ENCODE measurements at regions not wholly inside any gene's neighbourhood (a gene's known extent, or its start where the extent isn't known, plus 50 kb on each side); places are given as distances from the start of the nearest gene placed in this dataset.

GRCh38 chr16:51034481-51035109 lies 116.5 kb downstream of the SALL1 start:
- DNase-seq, result no peak

GRCh38 chr16:51031598-51031997 lies 119.5 kb downstream of the SALL1 start:
- DNase-seq, result no peak

GRCh38 chr16:51030516-51030915 lies 120.6 kb downstream of the SALL1 start:
- DNase-seq, result no peak

- DNase-seq, result no peak
Measured at GRCh38 chr16:51025588-51026290, 125.3 kb downstream of the SALL1 start.

GRCh38 chr16:51024703-51025102 lies 126.4 kb downstream of the SALL1 start:
- DNase-seq, result no peak

- DNase-seq, result no peak
Measured at GRCh38 chr16:51022955-51023354, 128.1 kb downstream of the SALL1 start.

GRCh38 chr16:51019617-51020016 lies 131.5 kb downstream of the SALL1 start:
- no peak for DNase-seq

GRCh38 chr16:51017969-51018368 lies 133.1 kb downstream of the SALL1 start:
- no peak for DNase-seq

GRCh38 chr16:51012396-51012795 lies 138.7 kb downstream of the SALL1 start:
- DNase-seq, result no peak

- no peak for DNase-seq
Measured at GRCh38 chr16:51010817-51011216, 140.3 kb downstream of the SALL1 start.

GRCh38 chr16:51009813-51010212 lies 141.3 kb downstream of the SALL1 start:
- DNase-seq, result no peak

GRCh38 chr16:51009359-51009758 lies 141.7 kb downstream of the SALL1 start:
- no peak for DNase-seq

GRCh38 chr16:51008607-51009006 lies 142.5 kb downstream of the SALL1 start:
- no peak for DNase-seq

GRCh38 chr16:51008037-51008436 lies 143.0 kb downstream of the SALL1 start:
- DNase-seq, result no peak

- no peak for DNase-seq
Measured at GRCh38 chr16:51003850-51004566, 147.1 kb downstream of the SALL1 start.

- no peak for DNase-seq
Measured at GRCh38 chr16:51002881-51003490, 148.1 kb downstream of the SALL1 start.

GRCh38 chr16:50999181-50999580 lies 151.9 kb downstream of the SALL1 start:
- DNase-seq, result no peak

- no peak for DNase-seq
Measured at GRCh38 chr16:50998411-50998810, 152.7 kb downstream of the SALL1 start.

- no peak for DNase-seq
Measured at GRCh38 chr16:50997679-50998078, 153.4 kb downstream of the SALL1 start.

GRCh38 chr16:50996830-50997186 lies 154.3 kb downstream of the SALL1 start:
- DNase-seq, result peak; percentile 18

- no peak for DNase-seq
Measured at GRCh38 chr16:50996166-50996829, 154.8 kb downstream of the SALL1 start.

- DNase-seq, result no peak
Measured at GRCh38 chr16:50994995-50995394, 156.1 kb downstream of the SALL1 start.

- DNase-seq, result no peak
Measured at GRCh38 chr16:50992350-50993032, 158.6 kb downstream of the SALL1 start.

All from NCI-H748 treated with DMSO at 0.1 percent for 48 hours (cell line).